Kidney (tissue), 13 donors: ENCODE measurements at regions not wholly inside any gene's neighbourhood (a gene's known extent, or its start where the extent isn't known, plus 50 kb on each side); places are given as distances from the start of the nearest gene placed in this dataset.

Source experiments
- DNase-seq, 5 donors: peaks; one replicate each; pipeline ENCODE4 v3.0.0-alpha.2; 2013 to 2020
- FAIRE-seq: peaks from 2 replicates; lab custom pipeline; 2012; peaks lifted over from hg19 to GRCh38; lab: Jason Lieb, UNC
- H3K27ac ChIP-seq, 2 donors: one replicate each; pipeline ENCODE4 v1.7.0; 2013; ENCODE audit warnings: low read depth in 2 of 2, low read length in 2 of 2, inconsistent platforms in 1 of 2
- H3K27me3 ChIP-seq: one replicate; pipeline ENCODE4 v1.7.1; 2013; ENCODE audit warnings: low read length, inconsistent platforms; ENCODE audit not compliant: control insufficient read depth, insufficient read depth
- H3K36me3 ChIP-seq, 3 donors: one replicate each; pipeline versions ENCODE4 v1.7.0 to v1.7.1; 2013; ENCODE audit warnings: low read length in 3 of 3, control low read depth in 1 of 3, inconsistent platforms in 1 of 3; ENCODE audit not compliant: insufficient read depth in 3 of 3, control insufficient read depth in 2 of 3
- H3K4me1 ChIP-seq, 3 donors: one replicate each; pipeline versions ENCODE4 v1.7.0 to v1.7.1; 2013; ENCODE audit warnings: low read length in 3 of 3, inconsistent platforms in 1 of 3, low read depth in 1 of 3; ENCODE audit not compliant: control insufficient read depth in 2 of 3, insufficient read depth in 2 of 3
- H3K4me3 ChIP-seq, 3 donors: one replicate each; pipeline versions ENCODE4 v1.7.0 to v1.8.1; 2013; ENCODE audit warnings: low read length in 3 of 3, control low read depth in 1 of 3, inconsistent platforms in 1 of 3
- H3K9ac ChIP-seq, 3 donors: one replicate each; pipeline versions ENCODE4 v1.7.0 to v1.7.1; 2013; ENCODE audit warnings: low read length in 3 of 3, control low read depth in 1 of 3, inconsistent platforms in 1 of 3
- H3K9me3 ChIP-seq, 3 donors: one replicate each; pipeline versions ENCODE4 v1.7.0 to v1.7.1; 2013; ENCODE audit warnings: low read length in 3 of 3, control low read depth in 1 of 3, inconsistent platforms in 1 of 3; ENCODE audit not compliant: control insufficient read depth in 2 of 3, insufficient read depth in 1 of 3
- CTCF ChIP-seq: IDR thresholded peaks from 3 replicates; pipeline ENCODE4 v1.5.1; 2012; ENCODE audit warnings: mild to moderate bottlenecking, moderate library complexity, borderline replicate concordance; ENCODE audit not compliant: insufficient read depth; ENCODE audit errors: extremely low read depth
- intact Hi-C: fragments of 100-400 bp; cut with DNase I; formaldehyde crosslinking; loops from one replicate; pipeline ENCODE4 v1.11.1; 2022
- donor health status: control.
- donor health status: control.
- donor health status: control.
- donor health status: control.
- donor health status: control.
- donor health status: DM: yes; HTN: yes; CAD: no.
- donor health status: Normal renal cell carcinoma (clear cell type).

- Histone ChIP-seq H3K27ac (no peak overlapping the region), H3K4me3 (no peak overlapping the region), H3K9ac (no peak overlapping the region), H3K36me3 (peaks cover 0 to 21% (median 11%) of the 10 kb centered on the region in 3 donors), H3K4me1 (no peaks in the 10 kb centered on the region), H3K9me3 (no peaks in the 10 kb centered on the region), H3K27me3 (no peaks in the 10 kb centered on the region)
- FAIRE-seq: no peak
- intact Hi-C loops: no loop called here
- TF ChIP-seq CTCF: no peak
- no peak for DNase-seq
Observed at GRCh38 chr13:73693215-73693614, 441.0 kb downstream of the KLF12 start.

- H3K4me1 ChIP-seq: no peaks in the 10 kb centered on the region
- FAIRE-seq (no peak), DNase-seq (no peak)
- intact Hi-C loops: no loop called here
- H3K27me3 ChIP-seq: no peaks in the 10 kb centered on the region
- no peak overlapping the region for H3K27ac ChIP-seq
- no peaks in the 10 kb centered on the region for H3K9me3 ChIP-seq
- no peak overlapping the region for H3K9ac ChIP-seq
- peaks cover 0 to 21% (median 11%) of the 10 kb centered on the region in 3 donors for H3K36me3 ChIP-seq
- no peak for TF ChIP-seq CTCF
- H3K4me3 ChIP-seq: no peak overlapping the region
Observed at GRCh38 chr13:73691891-73692290, 442.3 kb downstream of the KLF12 start.

- no peaks in the 10 kb centered on the region for H3K9me3 ChIP-seq
- no peak for FAIRE-seq
- H3K36me3 ChIP-seq: peaks cover 0 to 10% (median 3%) of the 10 kb centered on the region in 3 donors
- H3K27me3 ChIP-seq: no peaks in the 10 kb centered on the region
- no peaks in the 10 kb centered on the region for H3K4me1 ChIP-seq
- H3K9ac ChIP-seq: no peak overlapping the region
- intact Hi-C loops: no loop called here
- DNase-seq: no peak
- no peak overlapping the region for H3K27ac ChIP-seq
- no peak overlapping the region for H3K4me3 ChIP-seq
- TF ChIP-seq CTCF: no peak
Observed at GRCh38 chr13:73687929-73688328, 446.3 kb downstream of the KLF12 start.

- intact Hi-C loops: no loop called here
- Histone ChIP-seq H3K36me3 (peaks cover 0 to 5% (median 0%) of the 10 kb centered on the region in 3 donors), H3K9ac (no peak overlapping the region), H3K4me3 (no peak overlapping the region), H3K27me3 (no peaks in the 10 kb centered on the region), H3K9me3 (no peaks in the 10 kb centered on the region), H3K4me1 (no peaks in the 10 kb centered on the region), H3K27ac (no peak overlapping the region)
- FAIRE-seq (no peak), DNase-seq (no peak)
- TF ChIP-seq CTCF: no peak
Observed at GRCh38 chr13:73687087-73687486, 447.1 kb downstream of the KLF12 start.
